ENCODE measurements at regions not wholly inside any gene's neighbourhood (a gene's known extent, or its start where the extent isn't known, plus 50 kb on each side); places are given as distances from the start of the nearest gene placed in this dataset.
"Not testable (repeated sequence)": the region's sequence is repeated elsewhere in the genome, so short reads cannot be mapped to it uniquely, and the experiment has no call there.

GRCh38 chr7:16961641-16962040 lies 79.9 kb upstream of the AGR3 start:
- ChIA-PET CTCF (interaction anchor here (1.3 kb wide), 1 partner anchor 20 kb away, joined by 6 read pairs; no protein-coding TSS in a partner anchor), POLR2A (no interaction called here)
- TF ChIP-seq, protein P1, sequence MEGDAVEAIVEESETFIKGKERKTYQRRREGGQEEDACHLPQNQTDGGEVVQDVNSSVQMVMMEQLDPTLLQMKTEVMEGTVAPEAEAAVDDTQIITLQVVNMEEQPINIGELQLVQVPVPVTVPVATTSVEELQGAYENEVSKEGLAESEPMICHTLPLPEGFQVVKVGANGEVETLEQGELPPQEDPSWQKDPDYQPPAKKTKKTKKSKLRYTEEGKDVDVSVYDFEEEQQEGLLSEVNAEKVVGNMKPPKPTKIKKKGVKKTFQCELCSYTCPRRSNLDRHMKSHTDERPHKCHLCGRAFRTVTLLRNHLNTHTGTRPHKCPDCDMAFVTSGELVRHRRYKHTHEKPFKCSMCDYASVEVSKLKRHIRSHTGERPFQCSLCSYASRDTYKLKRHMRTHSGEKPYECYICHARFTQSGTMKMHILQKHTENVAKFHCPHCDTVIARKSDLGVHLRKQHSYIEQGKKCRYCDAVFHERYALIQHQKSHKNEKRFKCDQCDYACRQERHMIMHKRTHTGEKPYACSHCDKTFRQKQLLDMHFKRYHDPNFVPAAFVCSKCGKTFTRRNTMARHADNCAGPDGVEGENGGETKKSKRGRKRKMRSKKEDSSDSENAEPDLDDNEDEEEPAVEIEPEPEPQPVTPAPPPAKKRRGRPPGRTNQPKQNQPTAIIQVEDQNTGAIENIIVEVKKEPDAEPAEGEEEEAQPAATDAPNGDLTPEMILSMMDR (IDR thresholded peaks at IDR 0.05): no peak
- TF ChIP-seq EZH2 (IDR thresholded peaks at IDR 0.05; ENCODE audit: borderline replicate concordance, insufficient read depth, low read depth, low read length, poor library complexity, severe bottlenecking): no peak
- Histone ChIP-seq H3K9ac (ENCODE audit: low read length) (no peak overlapping the region), H3K4me2 (replicated peaks; ENCODE audit: low read depth, low read length, poor library complexity, severe bottlenecking) (no peak overlapping the region), H3K27me3 (replicated peaks in 1 of 4; ENCODE audit: control extremely low read depth in 1 of 4, control insufficient read depth in 3 of 4, insufficient read depth in 4 of 4, low read length in 3 of 4) (no peaks in the 10 kb centered on the region), H2AFZ (ENCODE audit: insufficient read depth, low read depth, low read length, poor library complexity, severe bottlenecking) (no peak overlapping the region), H3K4me1 (ENCODE audit: control insufficient read depth in 2 of 2, insufficient read depth in 2 of 2, low read length in 2 of 2) (no peaks in the 10 kb centered on the region), H3K27ac (ENCODE audit: low read length in 2 of 2) (no peak overlapping the region), H3K36me3 (replicated peaks in 1 of 2; ENCODE audit: control extremely low read depth in 1 of 2, control insufficient read depth in 1 of 2, extremely low read depth in 1 of 2, insufficient read depth in 2 of 2, low read length in 1 of 2) (no peaks in the 10 kb centered on the region), H4K20me1 (ENCODE audit: control insufficient read depth, insufficient read depth, low read length, poor library complexity, severe bottlenecking) (no peaks in the 10 kb centered on the region), H3K4me3 (ENCODE audit: control extremely low read depth in 1 of 5, extremely low read depth in 1 of 5, insufficient read depth in 1 of 5, low read depth in 2 of 5, low read length in 4 of 5) (no peak overlapping the region), H3K79me2 (ENCODE audit: control insufficient read depth, insufficient read depth, low read length) (no peaks in the 10 kb centered on the region), H3K9me3 (ENCODE audit: control extremely low read depth in 1 of 3, control insufficient read depth in 2 of 3, insufficient read depth in 1 of 3, low read length in 2 of 3) (peaks cover 0 to 5% (median 0%) of the 10 kb centered on the region in 3 donors)
- Mint-ChIP-seq H3K27ac (no peak overlapping the region), H3K27me3 (no peaks in the 10 kb centered on the region), H3K4me3 (no peak overlapping the region), H3K4me1 (no peaks in the 10 kb centered on the region), H3K9me3 (ENCODE audit: insufficient read depth) (peaks cover 5% of the 10 kb centered on the region)
- ATAC-seq (ENCODE audit: low read depth): no peak
- no peak for DNase-seq
- intact Hi-C loops (cut with micrococcal nuclease): no loop called here
- 100% methylated on average over 1 of the region's 2 CpGs for WGBS (ENCODE audit: insufficient coverage)

GRCh38 chr7:16963044-16963443 lies 81.3 kb upstream of the AGR3 start:
- no peak overlapping the region for H3K27ac ChIP-seq (ENCODE audit: low read length in 2 of 2)
- ChIA-PET POLR2A (no interaction called here), CTCF (interaction anchor here (0.6 kb wide), 1 partner anchor 20 kb away, joined by 6 read pairs; no protein-coding TSS in a partner anchor)
- no peak overlapping the region for H3K4me2 ChIP-seq (replicated peaks; ENCODE audit: low read depth, low read length, poor library complexity, severe bottlenecking)
- no peak overlapping the region for H3K27ac Mint-ChIP-seq
- H3K4me3 Mint-ChIP-seq: no peak overlapping the region
- H3K36me3 ChIP-seq (replicated peaks in 1 of 2; ENCODE audit: control extremely low read depth in 1 of 2, control insufficient read depth in 1 of 2, extremely low read depth in 1 of 2, insufficient read depth in 2 of 2, low read length in 1 of 2): no peaks in the 10 kb centered on the region
- 90% methylated on average over 2 of the region's 5 CpGs for WGBS (ENCODE audit: insufficient coverage)
- H3K4me1 ChIP-seq (ENCODE audit: control insufficient read depth in 2 of 2, insufficient read depth in 2 of 2, low read length in 2 of 2): no peaks in the 10 kb centered on the region
- H3K9me3 Mint-ChIP-seq (ENCODE audit: insufficient read depth): peaks cover 5% of the 10 kb centered on the region
- H3K9me3 ChIP-seq (ENCODE audit: control extremely low read depth in 1 of 3, control insufficient read depth in 2 of 3, insufficient read depth in 1 of 3, low read length in 2 of 3): peaks cover 0 to 5% (median 0%) of the 10 kb centered on the region in 3 donors
- no peak overlapping the region for H3K4me3 ChIP-seq (ENCODE audit: control extremely low read depth in 1 of 5, extremely low read depth in 1 of 5, insufficient read depth in 1 of 5, low read depth in 2 of 5, low read length in 4 of 5)
- intact Hi-C loops (cut with micrococcal nuclease): no loop called here
- H4K20me1 ChIP-seq (ENCODE audit: control insufficient read depth, insufficient read depth, low read length, poor library complexity, severe bottlenecking): no peaks in the 10 kb centered on the region
- no peaks in the 10 kb centered on the region for H3K4me1 Mint-ChIP-seq
- H3K79me2 ChIP-seq (ENCODE audit: control insufficient read depth, insufficient read depth, low read length): no peaks in the 10 kb centered on the region
- DNase-seq: no peak
- no peaks in the 10 kb centered on the region for H3K27me3 Mint-ChIP-seq
- no peak for ATAC-seq (ENCODE audit: low read depth)
- no peak for TF ChIP-seq EZH2 (IDR thresholded peaks at IDR 0.05; ENCODE audit: borderline replicate concordance, insufficient read depth, low read depth, low read length, poor library complexity, severe bottlenecking)
- TF ChIP-seq, protein P1 (IDR thresholded peaks at IDR 0.05): no peak
- no peak overlapping the region for H3K9ac ChIP-seq (ENCODE audit: low read length)
- H2AFZ ChIP-seq (ENCODE audit: insufficient read depth, low read depth, low read length, poor library complexity, severe bottlenecking): no peak overlapping the region
- H3K27me3 ChIP-seq (replicated peaks in 1 of 4; ENCODE audit: control extremely low read depth in 1 of 4, control insufficient read depth in 3 of 4, insufficient read depth in 4 of 4, low read length in 3 of 4): no peaks in the 10 kb centered on the region

DNA sequence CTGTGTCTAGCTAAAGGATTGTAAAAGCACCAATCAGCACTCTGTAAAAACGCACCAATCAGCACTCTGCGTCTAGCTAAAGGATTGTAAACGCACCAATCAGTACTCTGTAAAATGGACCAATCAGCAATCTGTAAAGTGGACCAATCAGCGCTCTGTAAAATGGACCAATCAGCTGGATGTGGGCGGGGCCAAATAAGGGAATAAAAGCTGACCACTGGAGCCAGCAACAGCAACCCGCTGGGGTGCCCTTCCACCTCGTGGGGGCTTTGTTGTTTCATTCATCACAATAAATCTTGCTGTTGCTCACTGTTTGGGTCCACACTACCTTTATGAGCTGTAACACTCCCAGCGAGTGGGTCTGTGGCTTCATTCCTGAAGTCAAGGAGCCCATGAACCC lies 83.9 kb upstream of the AGR3 start:
- CTCF ChIA-PET: not testable (repeated sequence)

More for the DNA sequence above, 83.9 kb upstream of the AGR3 start:
- H3K4me2 ChIP-seq (replicated peaks; ENCODE audit: low read depth, low read length, poor library complexity, severe bottlenecking); H4K20me1 ChIP-seq (ENCODE audit: control insufficient read depth, insufficient read depth, low read length, poor library complexity, severe bottlenecking); intact Hi-C loops (cut with micrococcal nuclease); H3K4me3 ChIP-seq (ENCODE audit: control extremely low read depth in 1 of 5, extremely low read depth in 1 of 5, insufficient read depth in 1 of 5, low read depth in 2 of 5, low read length in 4 of 5); H3K4me1 ChIP-seq (ENCODE audit: control insufficient read depth in 2 of 2, insufficient read depth in 2 of 2, low read length in 2 of 2); DNase-seq; H2AFZ ChIP-seq (ENCODE audit: insufficient read depth, low read depth, low read length, poor library complexity, severe bottlenecking); H3K27me3 ChIP-seq (replicated peaks in 1 of 4; ENCODE audit: control extremely low read depth in 1 of 4, control insufficient read depth in 3 of 4, insufficient read depth in 4 of 4, low read length in 3 of 4); H3K36me3 ChIP-seq (replicated peaks in 1 of 2; ENCODE audit: control extremely low read depth in 1 of 2, control insufficient read depth in 1 of 2, extremely low read depth in 1 of 2, insufficient read depth in 2 of 2, low read length in 1 of 2); H3K27ac Mint-ChIP-seq; H3K9me3 Mint-ChIP-seq (ENCODE audit: insufficient read depth); H3K4me1 Mint-ChIP-seq; H3K9me3 ChIP-seq (ENCODE audit: control extremely low read depth in 1 of 3, control insufficient read depth in 2 of 3, insufficient read depth in 1 of 3, low read length in 2 of 3); H3K79me2 ChIP-seq (ENCODE audit: control insufficient read depth, insufficient read depth, low read length); ATAC-seq (ENCODE audit: low read depth); POLR2A ChIA-PET; H3K4me3 Mint-ChIP-seq; H3K9ac ChIP-seq (ENCODE audit: low read length); H3K27me3 Mint-ChIP-seq; H3K27ac ChIP-seq (ENCODE audit: low read length in 2 of 2): not testable (repeated sequence)
- 98% methylated on average over 8 of the region's 8 CpGs for WGBS (ENCODE audit: insufficient coverage)

All from B cell (primary cell).